ENCODE measurements at regions not wholly inside any gene's neighbourhood (a gene's known extent, or its start where the extent isn't known, plus 50 kb on each side); places are given as distances from the start of the nearest gene placed in this dataset.

- no peaks in the 10 kb centered on the region for H3K36me3 Mint-ChIP-seq
- H3K9me3 Mint-ChIP-seq, result peaks cover 0 to 2% (median 0%) of the 10 kb centered on the region in 7 donors
- H3K4me3 Mint-ChIP-seq, result no peak overlapping the region
- no peaks in the 10 kb centered on the region for H4K20me1 ChIP-seq (ENCODE audit: insufficient read depth, low read length)
- H3K9ac ChIP-seq (ENCODE audit: insufficient read depth, low read length, poor library complexity, severe bottlenecking), result no peak overlapping the region
- H3K27me3 Mint-ChIP-seq (ENCODE audit: low read depth in 3 of 3), result peaks cover 4 to 7% (median 4%) of the 10 kb centered on the region in 3 donors
- intact Hi-C loops (cut with micrococcal nuclease), result loop anchor here in 1 of 2 donors (10.0 kb wide), 1 partner anchor 71 kb away; no protein-coding TSS in a partner anchor
- no peak overlapping the region for H3K27ac ChIP-seq (ENCODE audit: low read depth in 1 of 2, low read length in 2 of 2)
- no peaks in the 10 kb centered on the region for H3K79me2 ChIP-seq (ENCODE audit: insufficient read depth, low read length)
- H3K27ac Mint-ChIP-seq, result no peak overlapping the region
- H3K4me1 ChIP-seq (ENCODE audit: control insufficient read depth in 1 of 2, insufficient read depth in 2 of 2, low read length in 2 of 2), result peaks cover 8 to 16% of the 10 kb centered on the region in 2 donors
- no peak overlapping the region for H3K4me2 ChIP-seq (replicated peaks; ENCODE audit: extremely low read depth, low read length, poor library complexity, severe bottlenecking)
- peaks cover 0 to 2% of the 10 kb centered on the region in 2 donors for H3K27me3 ChIP-seq (ENCODE audit: control insufficient read depth in 2 of 2, insufficient read depth in 2 of 2, low read length in 2 of 2)
- H3K4me1 Mint-ChIP-seq, result peaks cover 19% of the 10 kb centered on the region
- H2AFZ ChIP-seq (ENCODE audit: insufficient read depth, low read depth, low read length, poor library complexity, severe bottlenecking), result no peak overlapping the region
- no peak for TF ChIP-seq CTCF (IDR thresholded peaks at IDR 0.05)
- H3K9me3 ChIP-seq (replicated peaks in 1 of 2; ENCODE audit: control insufficient read depth in 1 of 2, insufficient read depth in 1 of 2, low read length in 2 of 2), result no peaks in the 10 kb centered on the region
- WGBS (ENCODE audit: insufficient coverage), result 100% methylated on average over 1 of the region's 2 CpGs
- no peak overlapping the region for H3K4me3 ChIP-seq (replicated peaks in 1 of 3; ENCODE audit: low read depth in 2 of 3, low read length in 3 of 3)
- H3K36me3 ChIP-seq (replicated peaks in 1 of 2; ENCODE audit: control insufficient read depth in 1 of 2, insufficient read depth in 2 of 2, low read length in 2 of 2), result no peaks in the 10 kb centered on the region
- no peak for DNase-seq
These were observed 394.5 kb downstream of the SHQ1 start for GRCh38 chr3:72453706-72454105.

GRCh38 chr3:72452745-72453144, 395.5 kb downstream of the SHQ1 start:
- 100% methylated on average over 2 of the region's 5 CpGs for WGBS (ENCODE audit: insufficient coverage)
- no peak overlapping the region for H3K9ac ChIP-seq (ENCODE audit: insufficient read depth, low read length, poor library complexity, severe bottlenecking)
- H4K20me1 ChIP-seq (ENCODE audit: insufficient read depth, low read length), result no peaks in the 10 kb centered on the region
- H3K4me3 ChIP-seq (replicated peaks in 1 of 3; ENCODE audit: low read depth in 2 of 3, low read length in 3 of 3), result no peak overlapping the region
- Mint-ChIP-seq H3K9me3 (peaks cover 0 to 2% (median under 1%) of the 10 kb centered on the region in 7 donors), H3K27me3 (ENCODE audit: low read depth in 3 of 3) (peaks cover 4 to 11% (median 7%) of the 10 kb centered on the region in 3 donors), H3K4me3 (no peak overlapping the region), H3K4me1 (peaks cover 20% of the 10 kb centered on the region), H3K27ac (no peak overlapping the region), H3K36me3 (no peaks in the 10 kb centered on the region)
- intact Hi-C loops (cut with micrococcal nuclease), result loop anchor here in 1 of 2 donors (10.0 kb wide), 1 partner anchor 72 kb away; no protein-coding TSS in a partner anchor
- H3K36me3 ChIP-seq (replicated peaks in 1 of 2; ENCODE audit: control insufficient read depth in 1 of 2, insufficient read depth in 2 of 2, low read length in 2 of 2), result no peaks in the 10 kb centered on the region
- no peak overlapping the region for H3K27ac ChIP-seq (ENCODE audit: low read depth in 1 of 2, low read length in 2 of 2)
- H3K27me3 ChIP-seq (ENCODE audit: control insufficient read depth in 2 of 2, insufficient read depth in 2 of 2, low read length in 2 of 2), result peaks cover 0 to 4% of the 10 kb centered on the region in 2 donors
- DNase-seq, result no peak
- no peak overlapping the region for H2AFZ ChIP-seq (ENCODE audit: insufficient read depth, low read depth, low read length, poor library complexity, severe bottlenecking)
- H3K9me3 ChIP-seq (replicated peaks in 1 of 2; ENCODE audit: control insufficient read depth in 1 of 2, insufficient read depth in 1 of 2, low read length in 2 of 2), result no peaks in the 10 kb centered on the region
- no peak for TF ChIP-seq CTCF (IDR thresholded peaks at IDR 0.05)
- H3K79me2 ChIP-seq (ENCODE audit: insufficient read depth, low read length), result no peaks in the 10 kb centered on the region
- H3K4me1 ChIP-seq (ENCODE audit: control insufficient read depth in 1 of 2, insufficient read depth in 2 of 2, low read length in 2 of 2), result peaks cover 8 to 16% of the 10 kb centered on the region in 2 donors
- H3K4me2 ChIP-seq (replicated peaks; ENCODE audit: extremely low read depth, low read length, poor library complexity, severe bottlenecking), result no peak overlapping the region
